SK-N-MC (cell line): ENCODE measurements at regions not wholly inside any gene's neighbourhood (a gene's known extent, or its start where the extent isn't known, plus 50 kb on each side); places are given as distances from the start of the nearest gene placed in this dataset.
A peak's percentile ranks its signal among the peaks of the same experiment; 100 is the strongest.

Experiments used
- DNase-seq: peaks from one replicate; pipeline ENCODE4 v3.0.0-alpha.2; 2011; ENCODE audit warnings: low read depth, low spot score
- H3K27ac ChIP-seq: fragments of 200-600 bp; sonication (generic); 2 replicates; pipeline ENCODE4 v1.5.1; 2016; ENCODE audit warnings: mixed run types
- H3K36me3 ChIP-seq: fragments of 200-600 bp; sonication (generic); 2 replicates; pipeline ENCODE4 v1.6.1; 2017; ENCODE audit warnings: antibody characterized with exemption, low read length, mixed read lengths; ENCODE audit not compliant: insufficient read depth
- H3K4me3 ChIP-seq: fragments of 200-600 bp; sonication (generic); 2 replicates; pipeline ENCODE4 v1.5.1; 2016
- H3K9ac ChIP-seq: fragments of 200-600 bp; sonication (generic); 2 replicates; pipeline ENCODE4 v1.8.0; 2017; ENCODE audit warnings: mixed run types, mixed read lengths; ENCODE audit not compliant: insufficient read length
- H3K9me3 ChIP-seq: fragments of 200-600 bp; sonication (generic); 2 replicates; pipeline ENCODE4 v1.6.1; 2017; ENCODE audit warnings: low read depth, mild to moderate bottlenecking, antibody characterized with exemption, low read length, moderate library complexity, mixed read lengths
- EZH2 ChIP-seq: fragments of 200-600 bp; sonication (generic); IDR thresholded peaks from one replicate; pipeline ENCODE4 v1.6.1; 2017; ENCODE audit warnings: antibody characterized with exemption
- FOXP2 ChIP-seq: optimal IDR thresholded peaks from 2 replicates; pipeline ENCODE3; 2011; ENCODE audit warnings: mild to moderate bottlenecking, moderate library complexity; ENCODE audit not compliant: insufficient read depth; ENCODE audit errors: extremely low read length, control extremely low read depth
- POLR2AphosphoS5 ChIP-seq: IDR thresholded peaks from 2 replicates; pipeline ENCODE4 v1.6.1; 2012; ENCODE audit warnings: mild to moderate bottlenecking, low read depth, low read length, borderline replicate concordance

GRCh38 chr5:171627936-171628632 is 157.5 kb upstream of the SMIM23 start:
- Histone ChIP-seq H3K9ac (no peak overlapping the region), H3K36me3 (no peaks in the 10 kb centered on the region), H3K9me3 (no peaks in the 10 kb centered on the region), H3K4me3 (no peak overlapping the region), H3K27ac (no peak overlapping the region)
- TF ChIP-seq POLR2AphosphoS5: no peak
- TF ChIP-seq FOXP2: no peak
- no peak for TF ChIP-seq EZH2
- no peak for DNase-seq

GRCh38 chr5:171628633-171628974 is 157.0 kb upstream of the SMIM23 start:
- no peaks in the 10 kb centered on the region for H3K9me3 ChIP-seq
- no peak overlapping the region for H3K27ac ChIP-seq
- no peaks in the 10 kb centered on the region for H3K36me3 ChIP-seq
- TF ChIP-seq POLR2AphosphoS5: no peak
- TF ChIP-seq EZH2: no peak
- TF ChIP-seq FOXP2: no peak
- H3K9ac ChIP-seq: no peak overlapping the region
- H3K4me3 ChIP-seq: no peak overlapping the region
- no peak for DNase-seq

GRCh38 chr5:171629221-171629620 is 156.4 kb upstream of the SMIM23 start:
- TF ChIP-seq FOXP2 (no peak), POLR2AphosphoS5 (no peak), EZH2 (no peak)
- H3K4me3 ChIP-seq: no peak overlapping the region
- DNase-seq: no peak

GRCh38 chr5:171629628-171630349 is 155.8 kb upstream of the SMIM23 start:
- H3K9ac ChIP-seq: no peak overlapping the region
- TF ChIP-seq FOXP2: no peak
- TF ChIP-seq EZH2: no peak
- TF ChIP-seq POLR2AphosphoS5: no peak

More at GRCh38 chr5:171629221-171629620, 156.4 kb upstream of the SMIM23 start:
- Histone ChIP-seq H3K9ac (no peak overlapping the region), H3K27ac (no peak overlapping the region), H3K9me3 (no peaks in the 10 kb centered on the region), H3K36me3 (no peaks in the 10 kb centered on the region)

DNA sequence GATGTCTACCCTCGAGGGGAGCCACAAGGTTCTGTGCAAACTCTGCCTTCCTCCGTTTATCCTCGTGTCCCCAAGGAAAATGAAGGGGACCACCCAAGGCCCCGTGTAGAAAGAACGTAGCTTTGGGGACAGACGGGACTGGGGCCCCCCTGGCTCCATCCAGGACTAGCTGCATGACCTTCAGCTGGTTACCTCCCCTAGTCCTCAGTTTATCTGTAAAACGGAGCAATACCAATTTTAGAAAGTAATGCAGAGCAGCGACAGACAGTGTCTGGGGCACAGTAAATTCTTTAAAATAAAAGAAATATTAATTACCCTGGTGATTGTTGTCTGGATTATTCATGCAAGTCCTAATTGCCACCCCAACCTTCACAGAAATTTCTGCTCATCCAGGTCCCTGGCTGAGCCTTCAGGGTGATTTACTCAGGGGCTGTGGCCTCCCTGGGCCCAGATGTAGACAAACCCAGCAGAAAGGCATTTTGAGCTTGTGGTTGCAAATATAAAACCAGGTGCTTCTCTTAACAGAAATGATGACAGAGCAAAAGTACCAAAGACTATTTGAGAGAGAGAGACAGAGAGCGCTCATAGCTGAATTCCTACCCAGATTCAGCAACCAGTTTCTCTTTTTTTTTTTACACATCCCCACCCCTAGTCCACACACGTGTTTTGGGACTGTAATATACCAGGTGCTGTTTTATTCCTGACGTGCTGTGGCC is 155.1 kb upstream of the SMIM23 start:
- Histone ChIP-seq H3K4me3 (0 out of 2 replicates have a peak overlapping the region, but pooled peaks have one; percentile 3), H3K9me3 (no peaks in the 10 kb centered on the region), H3K36me3 (no peaks in the 10 kb centered on the region), H3K9ac (no peak overlapping the region), H3K27ac (no peak overlapping the region)
- TF ChIP-seq FOXP2 (no peak), EZH2 (no peak), POLR2AphosphoS5 (no peak)
- no peak for DNase-seq

More at GRCh38 chr5:171629628-171630349, 155.8 kb upstream of the SMIM23 start:
- Histone ChIP-seq H3K4me3 (0 out of 2 replicates have a peak overlapping the region, but pooled peaks have one; percentile 3), H3K27ac (no peak overlapping the region), H3K36me3 (no peaks in the 10 kb centered on the region), H3K9me3 (no peaks in the 10 kb centered on the region)
- no peak for DNase-seq

GRCh38 chr5:171632616-171633015 is 153.0 kb upstream of the SMIM23 start:
- Histone ChIP-seq H3K9ac (no peak overlapping the region), H3K36me3 (no peaks in the 10 kb centered on the region), H3K27ac (no peak overlapping the region), H3K9me3 (no peaks in the 10 kb centered on the region), H3K4me3 (no peak overlapping the region)
- no peak for DNase-seq
- TF ChIP-seq FOXP2 (no peak), POLR2AphosphoS5 (no peak), EZH2 (no peak)

- DNase-seq: no peak
- no peak for TF ChIP-seq FOXP2
- no peak for TF ChIP-seq POLR2AphosphoS5
- no peak overlapping the region for H3K9ac ChIP-seq
These were observed 151.7 kb upstream of the SMIM23 start for GRCh38 chr5:171633776-171634470.

DNA sequence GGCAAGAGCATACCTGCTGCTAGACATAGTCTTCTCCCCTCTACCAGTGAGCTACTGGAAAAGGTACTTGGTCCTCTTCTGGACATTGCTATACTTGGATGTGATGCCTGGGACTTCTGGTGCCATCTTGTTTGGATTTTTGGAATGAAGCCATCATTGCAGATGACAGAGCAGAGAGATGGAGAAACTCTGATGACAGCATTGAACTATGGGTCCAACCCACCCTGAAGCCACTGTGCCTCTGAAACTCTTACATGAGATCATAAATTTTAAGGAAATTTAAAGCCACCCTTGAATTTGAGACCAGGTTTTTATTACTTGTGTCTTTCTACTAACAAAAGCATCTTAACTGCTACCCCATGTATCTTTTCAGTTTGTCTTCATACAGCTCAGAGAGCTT is 151.1 kb upstream of the SMIM23 start:
- Histone ChIP-seq H3K9ac (no peak overlapping the region), H3K36me3 (no peaks in the 10 kb centered on the region), H3K9me3 (no peaks in the 10 kb centered on the region), H3K27ac (no peak overlapping the region), H3K4me3 (no peak overlapping the region)
- no peak for DNase-seq
- TF ChIP-seq FOXP2 (no peak), POLR2AphosphoS5 (no peak), EZH2 (no peak)

More at GRCh38 chr5:171633776-171634470, 151.7 kb upstream of the SMIM23 start:
- no peak overlapping the region for H3K27ac ChIP-seq
- H3K9me3 ChIP-seq: no peaks in the 10 kb centered on the region
- H3K4me3 ChIP-seq: no peak overlapping the region
- H3K36me3 ChIP-seq: no peaks in the 10 kb centered on the region
